Esophagus squamous epithelium (tissue), 4 donors: ENCODE measurements at regions not wholly inside any gene's neighbourhood (a gene's known extent, or its start where the extent isn't known, plus 50 kb on each side); places are given as distances from the start of the nearest gene placed in this dataset.

Experiments
- CTCF ChIP-seq, 6 experiments: fragments of 450-650 bp in 4 of 6; fragments of 200-600 bp in 2 of 6; sonication (generic) in 2 of 6; IDR thresholded peaks; one replicate each; pipeline ENCODE4 v1.5.1; 2016 to 2019; ENCODE audit warnings: antibody characterized with exemption in 6 of 6, mild to moderate bottlenecking in 4 of 6, moderate library complexity in 4 of 6
- POLR2A ChIP-seq, 4 donors: fragments of 450-650 bp; IDR thresholded peaks; one replicate each; pipeline ENCODE4 v1.6.1; 2017; ENCODE audit warnings: antibody characterized with exemption in 4 of 4, mild to moderate bottlenecking in 4 of 4, moderate library complexity in 3 of 4

GRCh38 chr1:230541306-230541705, 101.0 kb upstream of the COG2 start:
- TF ChIP-seq CTCF (IDR thresholded peaks at IDR 0.05) (no peak), POLR2A (IDR thresholded peaks at IDR 0.05) (no peak)
